IPS DF 4.7 (cell line): ENCODE measurements at regions not wholly inside any gene's neighbourhood (a gene's known extent, or its start where the extent isn't known, plus 50 kb on each side); places are given as distances from the start of the nearest gene placed in this dataset.
"Not testable (repeated sequence)": the region's sequence is repeated elsewhere in the genome, so short reads cannot be mapped to it uniquely, and the experiment has no call there.

Experiments used
- DNase-seq: peaks from one replicate; pipeline ENCODE4 v3.0.0-alpha.2; 2013; ENCODE audit warnings: low spot score; ENCODE audit errors: extremely low read depth

DNA sequence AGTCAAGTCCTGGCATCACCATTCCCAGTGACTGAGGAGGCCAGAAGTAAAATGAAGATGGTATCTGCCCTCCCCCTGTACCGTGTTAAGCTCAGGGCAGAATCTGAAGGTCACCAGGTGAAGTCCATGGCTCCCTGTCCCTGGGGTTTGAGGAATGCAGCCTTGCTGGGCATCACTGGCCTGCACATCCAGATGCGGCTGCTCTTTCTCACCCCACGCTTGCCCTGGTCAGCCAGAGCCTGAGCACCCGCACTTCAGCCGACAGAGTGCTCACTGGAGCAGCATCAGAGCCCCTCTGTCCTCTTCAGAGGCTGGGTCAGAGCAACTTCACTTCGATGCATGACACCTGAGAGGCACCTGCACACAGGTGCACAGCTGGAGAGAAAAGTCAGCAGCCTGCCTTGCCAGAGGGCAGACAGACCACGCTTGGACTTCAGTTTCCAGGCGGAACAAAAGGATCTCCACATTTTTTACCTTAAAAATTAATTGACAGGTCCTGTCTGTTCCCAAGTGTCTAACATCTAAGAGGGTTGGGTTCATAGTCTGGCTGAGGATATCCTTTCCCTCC lies 267.3 kb downstream of the ANAPC1 start:
- DNase-seq, result no peak

DNA sequence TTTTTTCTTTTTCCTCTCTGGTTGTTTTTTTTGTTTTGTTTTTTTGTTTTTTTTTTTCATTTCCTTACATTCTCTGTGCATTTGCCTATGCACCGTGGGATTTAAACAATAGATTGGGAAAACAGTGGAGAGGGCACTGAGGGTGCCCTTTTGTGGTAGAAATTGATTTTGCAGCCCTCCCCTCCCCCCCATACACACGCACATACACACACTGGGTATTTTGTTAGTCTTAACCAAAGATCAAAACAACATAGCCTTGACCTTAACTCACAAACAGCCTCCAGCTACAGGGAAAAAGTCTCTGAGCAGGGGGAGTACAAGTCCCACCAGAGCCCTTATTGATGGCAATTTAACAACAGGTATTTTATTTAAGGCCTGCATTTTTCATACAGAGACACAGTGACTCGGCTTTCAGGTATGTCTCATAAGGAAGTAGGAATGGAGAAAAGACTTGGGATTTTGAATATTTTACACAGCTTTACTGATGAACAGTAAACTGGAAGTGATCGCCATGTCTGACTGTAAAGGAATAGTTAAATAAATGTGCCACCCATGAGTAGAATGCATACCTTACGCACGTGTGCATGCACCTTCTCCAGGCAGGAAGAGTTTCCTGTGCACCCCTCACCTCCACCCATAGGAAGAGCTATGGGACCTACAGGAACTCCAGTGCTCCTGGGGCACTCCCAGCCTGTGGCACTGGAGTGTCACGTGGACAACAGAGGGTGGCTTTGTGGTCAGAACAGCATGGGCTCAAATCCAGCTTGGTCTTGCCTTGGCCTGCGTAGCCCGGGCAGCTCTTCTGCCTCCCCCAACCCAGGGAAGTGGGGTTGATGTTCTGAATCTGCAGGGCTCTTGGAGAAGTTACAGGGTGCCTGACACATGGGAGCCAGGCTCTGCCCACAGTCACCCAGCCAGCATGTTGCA lies 266.4 kb downstream of the ANAPC1 start:
- DNase-seq, result no peak

DNA sequence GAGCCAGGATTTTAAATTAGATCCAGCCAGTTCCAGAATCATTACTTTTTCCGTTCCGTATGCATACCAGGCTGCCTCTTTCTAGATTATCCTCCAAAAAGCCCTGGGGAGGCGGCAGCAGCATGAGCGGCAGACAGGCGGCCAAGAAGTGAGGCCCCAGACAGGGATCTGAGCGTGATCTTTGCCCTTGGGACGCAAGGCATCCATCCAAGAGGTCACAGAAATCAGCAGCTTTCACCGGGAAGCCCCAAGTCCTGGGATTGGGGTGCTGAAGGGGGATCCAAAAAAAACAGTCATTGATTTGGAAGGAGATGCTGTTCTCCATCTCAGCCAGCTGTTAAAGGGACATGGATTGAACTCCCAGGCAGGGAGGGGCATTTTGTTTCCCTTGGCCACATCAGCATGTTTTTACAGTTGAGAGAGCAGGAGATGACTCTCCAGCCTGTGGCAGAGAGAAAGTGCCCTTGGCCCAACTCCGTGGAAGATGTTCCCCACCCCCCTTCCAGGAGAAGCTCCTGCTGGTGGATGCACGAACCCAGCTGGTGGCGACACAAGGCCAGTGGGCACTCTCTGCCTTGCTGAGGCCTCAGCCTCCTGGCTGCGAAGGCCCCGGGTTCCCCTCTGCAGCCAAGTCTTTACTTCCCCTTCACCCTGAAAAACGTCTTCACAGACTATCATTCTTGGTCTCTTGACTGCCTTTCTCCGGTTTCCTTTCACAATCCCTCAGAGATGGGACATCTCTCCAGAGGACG lies 265.6 kb downstream of the ANAPC1 start:
- DNase-seq, result no peak

DNA sequence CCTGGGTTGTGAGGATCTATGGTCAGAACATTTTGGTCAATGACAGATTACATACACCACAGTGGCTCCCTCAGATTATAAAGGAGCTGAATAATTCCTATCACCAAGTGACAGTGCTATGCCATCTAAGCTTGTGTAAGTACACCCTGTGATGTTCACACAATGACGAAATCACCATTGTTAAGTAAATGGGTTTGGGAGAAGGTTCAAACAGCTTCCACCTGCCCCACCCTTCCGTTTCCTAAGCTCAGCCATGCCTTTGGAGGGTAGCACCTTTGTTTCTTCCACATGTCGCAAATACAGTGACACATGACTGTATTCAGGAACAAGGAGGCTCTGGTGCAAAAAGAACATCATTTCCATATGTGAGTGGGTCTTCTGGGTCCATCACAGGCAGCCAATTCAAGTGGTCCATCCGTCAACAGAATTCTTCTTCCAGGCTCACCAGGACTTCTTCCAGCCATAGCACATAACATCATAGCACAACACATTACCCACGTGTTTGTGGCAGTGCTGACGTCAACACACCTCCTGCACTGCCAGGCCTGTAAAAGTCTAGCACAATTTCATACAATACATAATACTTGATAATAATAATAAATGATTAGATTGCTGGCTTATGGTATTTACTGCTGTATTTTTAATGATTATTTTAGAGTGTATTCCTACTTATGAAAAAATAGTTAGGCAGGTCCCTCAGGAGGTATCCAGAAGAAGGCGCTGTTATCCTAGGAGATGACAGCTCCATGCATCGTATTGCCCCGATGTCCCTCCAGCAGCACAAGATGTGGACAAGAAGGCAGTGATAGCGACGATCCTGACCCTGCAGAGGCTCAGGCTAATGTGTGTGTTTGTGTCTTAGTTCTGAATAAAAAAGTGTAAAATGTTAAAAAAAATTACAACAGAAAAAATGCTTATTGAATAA lies 264.8 kb downstream of the ANAPC1 start:
- DNase-seq, result no peak

DNA sequence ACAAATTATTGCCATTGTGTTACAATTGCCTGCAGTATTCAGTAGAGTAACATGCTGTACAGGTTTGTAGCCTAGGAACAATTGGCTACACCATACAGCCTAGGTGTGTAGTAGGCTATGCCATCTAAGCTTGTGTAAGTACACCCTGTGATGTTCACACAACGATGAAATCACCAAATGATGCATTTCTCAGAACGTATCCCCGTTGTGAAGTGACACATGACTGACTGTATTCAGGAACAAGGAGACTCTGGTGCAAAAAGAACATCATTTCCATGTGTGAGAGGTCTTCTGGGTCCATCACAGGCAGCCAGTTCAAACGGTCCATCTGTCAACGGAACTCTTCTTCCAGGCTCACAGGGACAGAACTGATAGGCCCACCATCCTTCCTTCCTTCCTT lies 263.7 kb downstream of the ANAPC1 start:
- no peak for DNase-seq

DNA sequence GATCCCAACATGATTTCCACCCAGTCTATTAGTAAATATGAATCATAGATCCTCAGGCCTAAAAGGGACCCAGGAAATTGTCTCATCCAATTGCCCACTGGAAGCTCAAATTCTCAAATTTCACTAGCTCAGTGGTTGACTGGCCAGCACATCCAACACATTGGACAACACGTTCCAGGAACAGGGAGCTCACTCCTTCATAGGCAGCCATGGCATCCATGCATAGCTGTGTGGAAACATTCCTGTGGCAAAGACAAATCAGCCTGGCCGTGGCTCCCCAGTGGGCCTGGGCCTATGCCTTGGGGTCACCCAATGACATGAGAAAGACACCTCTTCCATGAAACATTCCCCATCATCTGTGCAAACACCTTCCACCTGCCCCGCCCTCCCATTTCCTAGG lies 261.1 kb downstream of the ANAPC1 start:
- DNase-seq, result no peak

DNA sequence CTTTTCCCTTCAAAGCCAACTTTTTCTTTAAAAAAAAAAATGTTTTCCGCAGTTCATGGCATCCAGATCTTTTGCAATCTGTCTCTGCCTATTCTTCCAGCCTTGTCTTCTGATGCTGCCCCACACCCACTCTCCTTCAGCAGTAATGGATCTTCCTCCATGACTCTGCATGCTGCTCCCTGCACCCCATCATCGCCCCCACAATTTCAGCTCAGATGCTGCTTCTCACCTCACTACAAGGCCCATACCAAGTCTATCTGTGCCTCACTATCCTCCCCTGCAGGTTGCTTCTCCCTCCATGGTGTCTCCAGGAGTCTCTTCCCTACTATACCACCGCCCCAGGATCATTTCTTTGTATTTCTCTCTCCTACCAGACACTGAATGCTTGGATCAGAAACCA lies 260.6 kb downstream of the ANAPC1 start:
- no peak for DNase-seq

DNA sequence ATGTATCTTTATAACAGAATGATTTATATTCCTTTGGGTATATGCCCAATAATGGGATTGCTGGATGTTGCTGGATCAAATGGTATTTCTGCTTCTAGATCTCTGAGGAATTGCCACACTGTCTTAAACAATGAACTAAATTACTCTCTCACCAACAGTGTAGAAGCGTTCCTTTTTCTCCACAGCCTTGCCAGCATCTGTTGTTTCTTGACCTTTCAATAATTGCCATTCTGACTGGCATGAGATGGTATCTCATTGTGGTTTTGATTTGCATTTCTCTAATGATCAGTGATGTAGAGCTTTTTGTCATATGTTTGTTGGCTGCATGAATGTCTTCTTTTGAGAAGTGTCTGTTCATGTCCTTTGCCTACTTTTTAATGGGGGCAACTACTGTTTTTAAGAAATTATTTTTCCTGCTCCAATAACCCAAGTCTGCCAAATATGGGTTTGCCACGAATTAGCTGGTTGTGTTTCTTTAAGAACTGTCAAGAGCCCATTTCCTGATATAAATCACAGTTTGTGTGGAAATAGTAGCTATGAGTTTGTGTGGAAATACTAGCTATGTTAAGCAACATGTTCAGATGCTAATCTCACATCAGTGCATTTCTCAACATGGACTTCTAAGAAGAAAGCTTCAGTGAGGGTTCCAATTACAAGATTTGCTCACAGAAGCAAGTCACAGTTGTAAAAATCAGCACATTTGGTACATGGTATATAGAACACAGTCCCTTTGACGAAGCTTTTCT lies 259.4 kb downstream of the ANAPC1 start:
- DNase-seq, result no peak

DNA sequence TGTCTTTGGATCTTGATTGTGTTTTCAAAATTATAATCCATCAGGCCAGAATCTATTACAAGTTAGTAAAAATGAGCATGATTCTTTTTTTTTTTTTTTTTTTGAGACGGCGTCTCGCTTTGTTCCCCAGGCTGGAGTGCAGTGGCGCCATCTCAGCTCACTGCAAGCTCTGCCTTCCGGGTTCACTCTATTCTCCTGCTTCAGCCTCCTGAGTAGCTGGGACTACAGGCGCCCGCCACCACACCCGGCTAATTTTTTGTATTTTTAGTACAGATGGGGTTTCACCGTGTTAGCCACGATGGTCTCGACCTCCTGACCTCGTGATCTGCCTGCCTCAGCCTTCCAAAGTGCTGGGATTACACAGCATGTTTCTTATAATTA lies 258.8 kb downstream of the ANAPC1 start:
- not testable (repeated sequence) for DNase-seq

DNA sequence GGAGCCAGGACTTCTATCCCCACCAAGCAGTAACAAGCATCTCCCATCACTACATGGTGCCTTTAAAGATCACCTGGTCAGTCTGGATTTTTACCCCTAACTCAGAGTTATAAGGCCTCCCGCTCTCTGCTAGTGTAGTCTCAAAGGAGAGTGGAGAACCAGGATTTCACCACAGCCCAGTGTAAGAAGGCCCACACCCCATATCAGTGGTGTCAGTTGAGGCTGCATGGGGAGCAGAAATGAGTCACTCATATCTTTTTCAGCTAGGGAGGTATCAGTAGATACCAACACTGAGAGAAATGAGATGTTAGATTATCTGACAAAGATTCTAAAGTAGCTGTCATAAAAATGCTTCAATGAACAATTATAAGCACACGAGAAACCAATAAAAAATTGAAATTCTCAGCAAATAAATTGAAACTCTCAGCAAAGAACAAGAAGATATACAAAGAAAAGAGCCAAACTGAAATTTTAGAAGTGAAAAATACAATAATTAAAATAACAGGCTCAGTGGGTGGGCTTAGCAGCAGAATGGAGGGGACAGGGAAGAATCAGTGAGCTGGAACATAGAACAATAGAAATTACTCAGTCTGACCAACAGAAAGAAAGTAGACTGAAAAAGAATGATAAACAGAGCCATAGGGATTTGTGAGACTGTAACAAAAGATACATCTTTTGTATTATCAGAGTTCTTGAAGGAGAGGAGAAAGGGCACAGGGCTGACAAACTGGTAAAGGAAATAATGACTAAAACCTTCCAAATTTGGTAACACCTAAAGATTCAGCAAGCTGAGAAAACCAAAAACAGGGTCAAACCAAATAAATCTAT lies 257.7 kb downstream of the ANAPC1 start:
- DNase-seq, result no peak

DNA sequence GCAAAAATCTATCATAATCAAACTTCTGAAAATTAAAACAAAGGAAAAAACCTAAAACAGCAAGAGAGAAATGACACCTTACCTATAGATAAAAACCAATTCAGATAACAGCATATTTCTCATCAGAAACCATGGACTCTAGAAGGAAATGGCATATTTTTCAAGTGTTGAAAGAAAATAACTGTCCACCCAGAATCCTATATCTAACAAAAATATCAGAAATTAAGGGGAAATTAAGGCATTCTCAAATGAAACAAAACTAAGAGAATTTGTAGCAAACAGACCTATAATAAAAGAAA lies 257.2 kb downstream of the ANAPC1 start:
- no peak for DNase-seq

DNA sequence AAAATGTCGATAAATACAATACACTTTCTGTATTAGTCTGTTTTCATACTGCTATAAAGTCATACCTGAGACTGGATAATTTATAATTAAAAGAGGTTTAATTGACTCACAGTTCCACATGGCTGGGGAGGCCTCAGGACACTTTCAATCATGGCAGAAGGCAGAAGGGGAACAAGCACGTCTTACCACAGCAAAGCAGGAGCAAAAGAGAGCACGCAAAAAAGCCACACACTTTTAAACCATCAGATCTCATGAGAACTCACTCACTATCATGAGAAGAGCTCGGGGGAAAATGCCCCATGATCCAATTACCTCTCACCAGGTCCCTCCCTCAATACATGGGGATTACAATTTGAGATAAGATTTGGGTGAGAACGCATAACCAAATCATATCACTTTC lies 256.7 kb downstream of the ANAPC1 start:
- DNase-seq, result no peak

DNA sequence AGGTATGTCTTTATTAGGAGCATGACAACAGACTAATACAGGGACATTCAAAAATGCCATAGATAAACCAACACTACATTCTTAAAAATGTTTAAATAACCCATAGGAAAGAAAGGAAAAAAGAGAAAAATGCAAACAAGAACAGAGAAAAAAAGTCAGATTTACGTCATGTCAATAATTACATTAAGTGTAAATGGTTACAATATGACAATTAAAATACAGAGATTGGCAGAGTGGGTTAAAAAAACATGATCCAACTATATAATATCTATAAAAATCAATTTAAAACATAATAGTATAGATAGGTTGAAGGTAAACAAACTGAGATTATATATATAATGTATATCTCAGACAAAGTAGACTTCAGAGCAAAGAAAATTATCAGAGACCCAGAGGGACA lies 255.8 kb downstream of the ANAPC1 start:
- no peak for DNase-seq

DNA sequence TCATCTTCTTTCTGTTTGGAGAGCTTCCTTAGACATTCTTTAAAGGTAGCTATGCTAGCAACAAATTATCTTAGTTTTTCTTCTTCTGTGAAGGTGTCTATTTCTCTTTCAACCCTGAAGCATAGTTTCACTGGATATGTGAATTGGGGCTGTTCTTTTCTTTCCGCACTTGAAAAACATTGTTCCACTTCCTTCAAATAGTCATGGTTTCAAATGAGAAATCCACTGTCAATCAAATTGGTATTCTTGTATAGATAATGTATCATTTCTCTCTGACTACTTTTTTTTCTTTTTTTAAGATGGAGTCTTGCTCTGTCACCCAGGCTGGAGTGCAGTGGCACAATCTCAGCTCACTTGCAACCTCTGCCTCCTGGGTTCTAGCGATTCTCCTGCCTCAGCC lies 254.0 kb downstream of the ANAPC1 start:
- no peak for DNase-seq

DNA sequence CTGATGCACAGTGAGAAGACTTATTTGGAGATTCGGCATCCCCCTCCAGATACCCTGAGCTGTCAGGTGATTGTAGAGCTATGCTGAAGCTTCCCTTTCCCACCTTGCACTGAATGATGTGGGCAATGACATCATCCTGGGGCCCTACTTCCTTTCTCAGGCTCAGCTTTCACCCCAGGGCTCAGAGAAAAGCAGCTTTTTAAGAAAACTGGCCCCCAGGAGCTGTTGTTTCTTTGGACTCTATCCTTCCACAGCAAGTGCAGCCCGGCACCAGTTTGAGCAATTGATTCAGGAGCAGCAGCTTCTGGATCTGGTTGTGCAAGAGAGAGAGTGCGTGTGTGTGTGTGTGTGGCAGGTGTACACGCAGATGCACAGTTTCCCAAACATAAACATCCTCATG lies 251.3 kb downstream of the ANAPC1 start:
- DNase-seq, result no peak

DNA sequence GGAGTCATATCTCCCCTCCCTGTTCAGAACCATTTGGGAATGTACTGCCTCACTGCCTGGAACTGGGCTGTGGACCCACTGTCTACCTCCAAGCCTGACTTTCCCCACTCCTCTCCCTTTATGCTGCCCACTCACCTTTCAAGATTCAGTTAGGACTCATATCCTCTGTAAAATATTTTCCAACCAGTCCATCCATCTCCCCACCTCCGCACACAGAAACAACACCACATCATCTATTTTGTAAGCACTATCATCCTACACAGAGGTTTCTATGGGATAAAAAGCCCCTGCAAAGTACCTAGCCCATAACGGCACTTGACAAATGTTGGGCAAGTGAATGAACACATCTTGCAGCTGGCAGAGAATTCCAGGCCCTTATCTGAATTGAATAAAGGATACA lies 250.8 kb downstream of the ANAPC1 start:
- no peak for DNase-seq

DNA sequence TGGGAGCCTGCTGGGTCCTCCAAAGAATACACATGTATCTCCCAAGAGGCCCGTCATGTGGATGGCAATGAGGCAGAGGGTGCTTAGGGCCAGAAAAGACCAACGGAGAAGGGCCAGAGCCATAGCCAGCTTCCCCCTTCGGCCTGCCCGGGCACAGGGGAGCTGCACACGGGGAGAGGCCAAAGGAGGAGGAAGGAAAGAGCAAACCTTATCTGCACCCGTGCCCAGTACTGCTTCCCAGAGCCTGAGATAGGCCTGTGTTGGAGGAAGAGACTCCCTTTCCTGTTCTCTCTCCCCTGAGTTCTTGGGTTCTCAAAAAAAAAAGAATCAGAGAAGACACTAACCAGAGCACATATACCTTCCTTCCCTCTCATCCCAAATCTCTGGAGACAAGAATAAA lies 250.3 kb downstream of the ANAPC1 start:
- no peak for DNase-seq

DNA sequence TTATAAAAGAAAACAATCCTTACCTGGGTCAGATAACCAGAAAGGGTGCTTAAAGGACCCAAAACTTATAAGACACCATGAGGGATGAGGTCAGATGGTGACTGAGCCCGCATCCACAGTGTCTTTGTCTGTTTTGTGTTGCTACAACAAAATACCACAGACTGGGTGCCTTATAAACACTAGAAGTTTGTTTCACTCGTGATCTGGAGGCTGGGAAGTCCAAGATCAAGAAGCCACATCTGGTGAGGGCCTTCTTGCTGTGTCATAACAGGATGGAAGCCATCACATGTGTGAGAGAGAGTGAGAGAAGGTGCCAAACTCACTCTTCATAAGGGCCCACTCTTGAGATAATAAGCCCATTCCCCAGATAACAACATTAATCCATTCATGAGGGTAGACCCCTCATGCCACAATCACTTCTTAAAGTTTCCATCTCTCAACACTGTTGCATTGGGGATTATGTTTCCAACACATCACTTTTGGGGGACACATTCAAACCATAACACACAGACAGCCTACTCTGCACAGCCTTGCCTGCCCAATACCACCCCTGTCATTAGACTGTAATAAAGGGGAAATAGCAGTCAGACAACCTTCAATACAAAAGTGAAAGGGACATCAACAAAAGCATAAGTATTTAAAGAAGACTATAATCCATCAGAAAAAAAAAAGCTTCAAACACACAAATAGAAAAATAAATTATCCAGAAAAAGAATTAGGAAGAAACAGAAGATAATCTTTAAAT lies 249.8 kb downstream of the ANAPC1 start:
- no peak for DNase-seq

DNA sequence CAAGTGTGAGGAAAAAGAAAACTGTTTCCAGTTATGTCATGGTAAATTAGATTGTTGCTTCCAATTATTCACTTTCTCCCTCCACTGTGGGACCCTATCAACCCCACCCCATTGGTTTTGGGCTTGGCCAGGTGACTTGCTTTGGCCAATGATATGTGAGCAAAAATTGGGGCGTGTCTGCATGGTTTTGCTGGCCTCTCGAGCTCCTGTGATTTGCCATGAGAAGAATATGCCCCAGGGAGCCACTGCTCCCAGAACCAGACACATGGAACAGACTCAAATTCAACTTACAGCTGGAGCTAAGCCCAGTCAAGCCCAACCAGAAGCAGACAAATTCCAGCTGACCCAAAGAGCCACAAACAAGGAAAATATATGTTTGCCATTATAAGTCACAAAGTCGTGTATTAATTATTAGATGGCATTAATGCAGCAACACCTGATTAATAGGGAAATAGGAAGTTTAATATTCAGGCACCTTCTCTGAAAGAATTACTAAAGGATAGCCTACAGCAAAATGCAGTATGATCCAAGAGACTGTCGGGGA lies 248.9 kb downstream of the ANAPC1 start:
- DNase-seq, result no peak
